Bronchial epithelial cell (primary cell): ENCODE measurements at regions not wholly inside any gene's neighbourhood (a gene's known extent, or its start where the extent isn't known, plus 50 kb on each side); places are given as distances from the start of the nearest gene placed in this dataset.
A peak's percentile ranks its signal among the peaks of the same experiment; 100 is the strongest.

Experiments used
- DNase-seq: peaks from one replicate; pipeline ENCODE4 v3.0.0-alpha.2; 2010; ENCODE audit warnings: low read depth
- FAIRE-seq: peaks from 2 replicates; lab custom pipeline; 2011; peaks lifted over from hg19 to GRCh38; lab: Jason Lieb, UNC
- H3K27me3 ChIP-seq: 2 replicates; pipeline ENCODE4 v1.5.1; 2011; ENCODE audit warnings: low read length; ENCODE audit not compliant: control insufficient read depth, insufficient read depth
- H3K36me3 ChIP-seq: 2 replicates; pipeline ENCODE4 v1.5.1; 2011; ENCODE audit warnings: low read length; ENCODE audit not compliant: control insufficient read depth, insufficient read depth
- H3K4me3 ChIP-seq: 2 replicates; pipeline ENCODE4 v1.5.1; 2011; ENCODE audit warnings: mild to moderate bottlenecking, low read depth, low read length, control low read depth
- TF ChIP-seq, protein P1 (sequence below): IDR thresholded peaks from 2 replicates; pipeline ENCODE4 v1.5.1; 2011; ENCODE audit warnings: mild to moderate bottlenecking, moderate library complexity, low read length, control low read depth, inconsistent platforms; ENCODE audit not compliant: insufficient read depth, severe bottlenecking

DNA sequence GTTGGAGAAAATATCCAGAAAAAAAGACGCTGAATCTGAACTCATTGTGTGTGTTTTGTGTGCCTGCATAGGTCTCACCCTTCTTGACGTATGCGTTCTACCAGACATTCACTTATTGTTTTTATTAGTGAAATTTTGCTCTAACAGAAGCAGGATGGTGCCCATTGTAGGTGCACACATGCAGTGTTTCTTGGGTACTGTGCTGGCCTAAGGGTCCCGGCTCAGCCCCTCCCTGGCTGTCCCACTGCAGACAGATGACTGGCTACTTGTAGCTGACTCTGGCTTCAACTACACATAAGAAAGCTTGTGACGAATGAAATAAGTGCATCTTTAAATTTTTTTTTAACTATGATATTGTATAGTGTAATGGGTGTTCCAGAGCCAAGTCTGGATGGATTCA is 227.0 kb downstream of the CBLN1 start:
- no peak for FAIRE-seq
- Histone ChIP-seq H3K27me3 (no peaks in the 10 kb centered on the region), H3K36me3 (no peaks in the 10 kb centered on the region), H3K4me3 (no peak overlapping the region)
- TF ChIP-seq, protein P1, sequence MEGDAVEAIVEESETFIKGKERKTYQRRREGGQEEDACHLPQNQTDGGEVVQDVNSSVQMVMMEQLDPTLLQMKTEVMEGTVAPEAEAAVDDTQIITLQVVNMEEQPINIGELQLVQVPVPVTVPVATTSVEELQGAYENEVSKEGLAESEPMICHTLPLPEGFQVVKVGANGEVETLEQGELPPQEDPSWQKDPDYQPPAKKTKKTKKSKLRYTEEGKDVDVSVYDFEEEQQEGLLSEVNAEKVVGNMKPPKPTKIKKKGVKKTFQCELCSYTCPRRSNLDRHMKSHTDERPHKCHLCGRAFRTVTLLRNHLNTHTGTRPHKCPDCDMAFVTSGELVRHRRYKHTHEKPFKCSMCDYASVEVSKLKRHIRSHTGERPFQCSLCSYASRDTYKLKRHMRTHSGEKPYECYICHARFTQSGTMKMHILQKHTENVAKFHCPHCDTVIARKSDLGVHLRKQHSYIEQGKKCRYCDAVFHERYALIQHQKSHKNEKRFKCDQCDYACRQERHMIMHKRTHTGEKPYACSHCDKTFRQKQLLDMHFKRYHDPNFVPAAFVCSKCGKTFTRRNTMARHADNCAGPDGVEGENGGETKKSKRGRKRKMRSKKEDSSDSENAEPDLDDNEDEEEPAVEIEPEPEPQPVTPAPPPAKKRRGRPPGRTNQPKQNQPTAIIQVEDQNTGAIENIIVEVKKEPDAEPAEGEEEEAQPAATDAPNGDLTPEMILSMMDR = no peak
- DNase-seq = no peak

DNA sequence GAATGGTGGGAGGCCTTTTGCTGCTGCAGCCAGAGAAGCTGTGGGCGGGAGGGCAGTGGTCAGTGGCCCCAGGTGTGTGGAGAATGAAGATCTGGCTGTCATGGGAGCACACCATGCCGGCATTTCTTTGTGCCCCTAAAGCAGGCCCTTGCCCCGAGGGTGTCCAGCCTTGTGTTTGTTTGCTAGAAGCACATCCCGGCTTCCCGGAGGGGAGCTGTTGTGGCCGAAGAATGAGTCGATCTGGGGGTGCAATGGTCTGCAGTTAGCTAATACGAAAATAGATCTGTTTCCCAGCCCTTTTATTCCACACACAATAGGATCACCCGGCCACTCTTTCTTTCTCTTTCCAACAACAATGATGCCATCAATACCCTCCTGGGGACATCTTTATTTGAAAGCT is 228.8 kb downstream of the CBLN1 start:
- H3K36me3 ChIP-seq = no peaks in the 10 kb centered on the region
- TF ChIP-seq, protein P1 = no peak
- FAIRE-seq (no peak), DNase-seq (no peak)
- no peak overlapping the region for H3K4me3 ChIP-seq
- no peaks in the 10 kb centered on the region for H3K27me3 ChIP-seq

DNA sequence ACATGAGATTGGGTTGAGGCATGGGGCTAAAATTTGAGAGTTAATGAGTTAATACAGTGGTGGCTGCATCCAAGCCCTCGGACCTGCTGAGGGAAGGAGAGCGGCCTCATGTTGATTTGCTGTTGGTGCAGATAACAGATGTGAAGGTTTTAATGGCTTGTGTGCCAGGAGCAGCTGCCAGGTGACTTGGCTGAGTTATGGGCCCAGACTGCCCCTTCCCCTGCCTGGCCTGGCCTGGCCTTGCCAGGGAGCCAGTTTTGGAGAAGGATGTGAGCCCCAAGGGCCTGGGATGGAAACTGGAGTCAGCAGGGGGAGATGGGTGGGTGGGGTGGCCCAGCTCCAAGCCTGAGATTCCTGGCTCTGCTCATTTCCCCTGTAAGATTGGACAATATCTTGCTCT is 230.1 kb downstream of the CBLN1 start:
- DNase-seq = no peak
- TF ChIP-seq, protein P1 = no peak
- no peaks in the 10 kb centered on the region for H3K27me3 ChIP-seq
- no peak overlapping the region for H3K4me3 ChIP-seq
- no peak for FAIRE-seq
- H3K36me3 ChIP-seq = no peaks in the 10 kb centered on the region

DNA sequence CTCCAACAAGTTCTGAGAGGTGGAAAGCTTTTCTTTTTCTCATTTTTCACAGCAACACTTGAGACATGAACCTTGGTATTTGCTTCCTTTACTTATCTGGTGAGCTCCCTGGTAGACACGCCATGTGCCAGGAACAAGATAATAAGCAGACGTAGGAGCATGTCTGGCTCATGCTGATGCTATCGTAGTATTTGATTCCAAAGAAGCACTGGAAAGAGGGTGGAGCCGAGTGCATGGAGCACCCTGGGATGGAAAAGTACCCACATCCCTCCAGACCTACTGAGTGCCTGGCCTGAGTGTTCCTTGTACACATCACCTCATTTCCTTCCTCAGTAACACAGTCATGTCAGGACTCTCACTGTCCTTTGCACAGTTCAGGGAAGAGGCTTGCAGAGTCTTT is 231.0 kb downstream of the CBLN1 start:
- TF ChIP-seq, protein P1 = no peak
- no peaks in the 10 kb centered on the region for H3K36me3 ChIP-seq
- no peak overlapping the region for H3K4me3 ChIP-seq
- DNase-seq (no peak), FAIRE-seq (peak; percentile 7)
- H3K27me3 ChIP-seq = no peaks in the 10 kb centered on the region

GRCh38 chr16:49049644-49050043 is 232.0 kb downstream of the CBLN1 start:
- Histone ChIP-seq H3K27me3 (no peaks in the 10 kb centered on the region), H3K36me3 (no peaks in the 10 kb centered on the region), H3K4me3 (no peak overlapping the region)
- no peak for DNase-seq
- TF ChIP-seq, protein P1 = no peak
- no peak for FAIRE-seq

DNA sequence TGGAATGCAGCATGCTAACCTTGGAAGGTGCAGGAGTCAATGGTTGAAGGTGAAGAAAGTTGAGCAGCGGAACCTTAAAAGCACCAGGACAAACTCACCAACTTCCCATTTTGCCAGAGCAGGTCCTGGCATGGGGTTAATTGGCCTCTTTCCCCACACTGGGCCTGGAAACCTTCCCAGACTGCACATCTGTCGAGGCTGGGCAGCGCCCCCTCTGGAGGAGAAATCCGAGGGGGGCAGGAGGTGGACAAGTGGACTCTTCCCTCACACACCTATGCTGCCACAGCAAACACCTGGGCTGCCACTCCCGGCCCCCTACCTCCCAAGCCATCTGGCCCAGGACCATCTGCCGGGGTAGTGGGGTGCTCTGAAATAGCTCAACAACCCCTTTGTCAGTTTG is 232.4 kb downstream of the CBLN1 start:
- Histone ChIP-seq H3K4me3 (no peak overlapping the region), H3K27me3 (no peaks in the 10 kb centered on the region), H3K36me3 (no peaks in the 10 kb centered on the region)
- TF ChIP-seq, protein P1 = no peak
- DNase-seq (no peak), FAIRE-seq (no peak)
